HG02870 (cell line): ENCODE measurements at regions not wholly inside any gene's neighbourhood (a gene's known extent, or its start where the extent isn't known, plus 50 kb on each side); places are given as distances from the start of the nearest gene placed in this dataset.
"Not testable (repeated sequence)": the region's sequence is repeated elsewhere in the genome, so short reads cannot be mapped to it uniquely, and the experiment has no call there.

ENCODE experiments used
- ATAC-seq: cut with Tn5 transposase; IDR thresholded peaks from one replicate; pipeline ENCODE4 v1.9.1; 2021; ENCODE audit warnings: mild to moderate bottlenecking, moderate library complexity; ENCODE audit not compliant: unreplicated experiment

DNA sequence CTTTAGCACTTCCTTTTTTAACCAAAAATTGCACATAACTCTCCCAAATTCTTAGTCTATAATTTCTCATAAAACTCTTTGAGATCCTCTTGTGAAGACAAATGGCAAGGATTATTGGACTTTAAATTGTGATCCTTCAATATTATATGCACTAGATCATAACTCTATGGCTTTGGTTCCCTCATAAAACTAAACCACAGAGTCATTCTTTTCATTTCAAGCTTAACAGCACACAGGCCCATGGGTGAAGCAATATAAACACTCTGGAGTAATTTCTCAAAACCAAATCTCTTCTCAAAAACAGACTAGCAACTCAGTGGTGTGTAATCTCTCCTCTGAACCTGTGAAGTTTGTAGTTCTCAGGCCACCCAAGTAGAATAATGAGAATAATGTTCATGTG, 171.0 kb upstream of the NECTIN3 start:
- no peak for ATAC-seq

DNA sequence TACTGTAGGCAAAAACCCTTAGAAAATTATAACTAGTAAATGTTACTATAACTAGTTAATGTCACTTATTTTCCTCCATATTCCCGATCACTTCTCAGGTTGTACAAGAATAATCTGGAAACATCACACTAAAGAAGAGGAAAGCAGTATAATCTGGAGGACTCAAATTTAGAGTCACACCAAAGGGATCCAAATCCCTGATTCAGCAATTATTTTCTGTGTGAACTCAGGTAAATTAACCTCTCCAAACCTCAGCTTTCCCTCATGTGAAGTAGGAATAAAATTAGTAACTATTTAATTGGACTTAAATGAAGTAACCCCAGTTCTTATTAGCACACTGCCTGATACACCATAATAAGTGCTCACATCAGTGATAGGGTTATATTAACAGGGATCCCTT, 170.1 kb upstream of the NECTIN3 start:
- no peak for ATAC-seq

DNA sequence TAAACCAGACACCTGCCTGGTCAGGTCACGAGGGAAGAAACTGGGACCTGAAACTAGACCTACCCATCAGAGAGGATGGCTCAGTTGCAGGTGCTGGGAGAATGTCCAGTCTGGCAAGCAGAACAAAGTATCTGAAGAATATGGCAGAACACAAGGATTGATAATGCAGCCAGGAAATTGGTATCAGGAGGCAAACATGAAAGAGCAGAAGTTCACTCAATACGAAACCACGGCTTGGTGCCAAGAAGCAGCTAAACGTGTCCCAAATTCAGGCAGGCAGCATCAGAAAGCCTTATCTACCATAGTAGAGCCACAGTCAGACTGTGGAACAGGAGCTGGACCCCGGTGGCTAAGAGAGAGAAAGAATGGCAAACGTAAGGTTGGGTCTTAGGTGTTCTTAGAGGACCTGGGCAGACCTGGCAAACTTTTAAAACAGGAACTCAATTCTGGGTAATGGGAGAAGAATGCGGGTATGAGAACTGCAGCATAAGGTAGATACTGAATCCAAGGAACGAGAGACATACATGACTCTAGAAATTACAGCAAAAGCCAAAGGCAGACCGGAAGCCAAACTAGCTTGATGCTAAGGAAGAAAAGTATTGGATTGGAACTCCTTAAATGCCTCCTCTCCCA, 169.0 kb upstream of the NECTIN3 start:
- ATAC-seq, result no peak

DNA sequence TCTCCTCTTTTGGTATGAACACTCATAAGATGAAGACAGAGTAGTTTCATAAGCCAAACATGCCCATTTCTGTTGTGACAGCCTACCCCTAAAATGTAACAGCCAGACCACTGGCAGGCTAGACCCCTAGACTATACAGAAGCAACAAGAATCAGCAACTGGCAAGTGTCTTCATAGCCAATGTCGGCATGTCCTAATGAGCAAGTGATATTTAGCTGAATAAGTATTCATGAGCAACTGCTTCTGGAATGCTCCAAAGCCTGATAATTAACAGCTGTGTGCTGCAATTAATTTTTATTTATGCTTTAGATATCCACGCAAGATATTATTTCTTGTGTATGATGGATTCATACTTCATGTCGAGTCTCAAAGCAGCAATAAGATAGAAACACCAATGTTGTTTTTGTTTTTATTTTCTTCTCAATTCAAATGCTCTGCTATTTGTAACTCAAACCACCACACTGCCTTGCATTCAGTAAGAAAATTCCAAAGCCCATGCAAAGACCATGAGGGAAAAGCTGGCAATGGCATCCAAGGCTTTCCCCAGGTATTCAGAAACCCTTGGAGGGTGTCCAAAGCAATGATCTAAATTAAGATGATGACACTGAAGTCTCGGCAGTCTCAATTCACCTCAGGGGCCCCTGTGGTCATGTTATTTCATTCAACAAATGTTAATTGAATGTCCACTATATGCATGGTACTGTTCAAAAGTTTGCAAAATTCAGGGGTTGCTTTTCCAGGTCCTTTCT, 167.7 kb upstream of the NECTIN3 start:
- ATAC-seq, result no peak

DNA sequence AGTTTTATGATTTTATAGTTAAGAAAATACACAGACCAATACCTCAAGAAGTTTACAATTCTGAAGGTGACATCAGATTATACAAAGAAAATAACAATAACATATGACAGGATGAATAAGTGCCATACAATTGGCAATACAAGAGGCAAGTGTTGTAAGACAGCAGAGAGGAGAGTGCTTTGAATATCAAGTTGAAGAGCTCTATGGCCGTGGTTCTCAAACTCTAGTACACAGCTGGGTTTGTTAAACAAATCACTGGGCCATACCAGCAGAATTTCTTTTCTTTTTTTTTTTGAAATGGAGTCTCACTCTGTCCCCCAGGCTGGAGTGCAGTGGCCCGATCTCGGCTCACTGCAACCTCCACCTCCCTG, 167.1 kb upstream of the NECTIN3 start:
- no peak for ATAC-seq

DNA sequence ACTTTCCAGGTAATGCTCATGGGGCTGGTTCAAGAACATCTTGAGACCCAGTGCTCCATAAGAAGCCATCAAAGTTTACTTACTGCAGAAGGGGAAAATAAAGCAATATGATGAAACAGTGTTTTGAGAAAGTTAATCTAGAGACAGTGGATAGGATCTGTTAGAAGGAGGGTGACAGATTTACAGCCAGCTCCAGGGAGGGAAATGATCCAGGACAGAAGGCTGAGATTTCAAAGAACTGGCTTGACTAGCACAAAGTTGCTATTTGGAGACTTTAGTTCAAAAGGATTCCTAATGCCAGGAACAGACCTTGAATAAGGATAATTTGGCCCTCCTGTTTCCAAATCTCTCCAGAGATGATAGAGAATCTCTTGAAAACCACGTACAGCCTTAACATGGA, 166.5 kb upstream of the NECTIN3 start:
- no peak for ATAC-seq

DNA sequence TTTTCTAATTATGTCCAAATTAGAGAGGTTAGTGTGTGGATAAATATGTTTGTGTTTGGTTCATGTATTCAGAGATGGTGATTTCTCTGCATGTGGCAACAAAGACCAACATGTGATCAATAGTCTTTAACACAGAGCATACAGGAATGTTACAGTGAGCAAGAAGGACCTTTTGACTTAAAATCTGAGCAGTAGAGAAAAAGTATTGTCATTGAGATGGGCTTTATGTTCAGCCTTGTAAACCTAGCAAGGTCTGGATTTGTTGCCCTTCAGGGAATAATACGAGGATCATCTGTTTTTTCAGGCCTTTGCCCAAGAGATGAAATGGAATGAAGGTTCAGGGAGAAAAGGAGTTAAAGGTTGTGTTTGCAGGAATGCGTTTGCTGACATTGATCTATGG, 161.8 kb upstream of the NECTIN3 start:
- no peak for ATAC-seq

DNA sequence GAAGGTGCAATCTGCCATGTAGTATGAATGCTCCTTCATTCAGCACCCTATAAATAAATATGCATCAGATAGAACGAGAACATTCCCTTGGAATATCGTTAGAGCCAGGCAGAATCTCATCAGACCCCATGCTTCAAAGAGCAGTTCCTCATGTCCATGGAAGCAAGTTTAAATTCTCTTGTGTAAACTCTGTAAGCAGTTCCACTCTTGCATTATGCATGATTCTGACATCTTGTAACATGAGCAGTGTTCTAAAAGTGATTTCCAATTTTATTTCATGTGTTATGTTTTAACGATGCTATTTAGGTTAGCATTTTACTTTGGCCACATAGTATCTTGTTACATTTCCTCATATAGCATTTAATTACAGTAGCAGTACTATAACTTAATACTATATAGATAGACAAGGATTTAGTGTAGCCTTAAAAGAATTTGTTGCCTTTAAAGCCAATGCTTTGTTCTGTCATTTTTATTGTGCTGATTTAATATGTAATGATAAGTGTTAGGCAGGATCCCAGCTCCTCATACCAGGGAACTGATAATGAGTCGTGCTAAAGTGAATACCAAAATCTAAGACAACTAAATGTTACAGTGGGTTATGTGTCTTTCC, 161.2 kb upstream of the NECTIN3 start:
- ATAC-seq, result no peak

DNA sequence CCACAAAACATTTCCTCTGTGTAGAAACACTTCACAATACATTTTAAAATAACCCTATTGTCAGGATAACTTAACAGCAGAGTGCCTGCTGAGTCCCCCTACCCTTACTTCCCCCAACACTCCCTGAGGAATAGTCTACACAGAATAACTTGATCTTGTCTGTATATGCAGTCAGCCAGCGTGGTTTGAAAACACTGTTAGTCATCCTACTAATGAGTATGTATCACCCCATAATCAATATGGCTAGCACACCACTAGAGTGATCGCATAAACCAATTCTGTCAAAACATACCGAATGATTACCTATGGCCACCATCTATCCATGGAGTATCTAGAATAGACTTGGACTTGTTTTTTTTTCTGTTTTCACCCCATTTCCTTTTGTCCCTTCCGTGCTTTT, 152.7 kb upstream of the NECTIN3 start:
- ATAC-seq, result no peak

DNA sequence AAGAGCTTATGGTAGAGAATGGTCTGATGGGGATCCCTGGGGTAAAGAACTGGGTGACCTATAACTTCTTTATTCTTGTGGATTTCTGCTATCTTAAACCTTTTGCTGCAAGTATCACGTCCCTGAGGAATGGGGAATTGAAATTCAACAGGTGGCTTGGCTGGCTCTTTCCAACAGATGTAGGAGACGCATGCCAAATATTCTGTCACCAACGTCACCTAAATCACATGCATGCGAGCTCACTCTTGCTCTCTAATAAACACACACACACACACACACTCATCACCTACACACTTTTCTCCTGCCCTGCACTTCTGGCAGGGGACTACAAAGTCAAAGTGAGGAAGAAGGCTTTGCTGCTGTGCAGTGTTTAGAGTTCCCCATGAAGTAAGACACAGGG, 145.8 kb upstream of the NECTIN3 start:
- no peak for ATAC-seq

DNA sequence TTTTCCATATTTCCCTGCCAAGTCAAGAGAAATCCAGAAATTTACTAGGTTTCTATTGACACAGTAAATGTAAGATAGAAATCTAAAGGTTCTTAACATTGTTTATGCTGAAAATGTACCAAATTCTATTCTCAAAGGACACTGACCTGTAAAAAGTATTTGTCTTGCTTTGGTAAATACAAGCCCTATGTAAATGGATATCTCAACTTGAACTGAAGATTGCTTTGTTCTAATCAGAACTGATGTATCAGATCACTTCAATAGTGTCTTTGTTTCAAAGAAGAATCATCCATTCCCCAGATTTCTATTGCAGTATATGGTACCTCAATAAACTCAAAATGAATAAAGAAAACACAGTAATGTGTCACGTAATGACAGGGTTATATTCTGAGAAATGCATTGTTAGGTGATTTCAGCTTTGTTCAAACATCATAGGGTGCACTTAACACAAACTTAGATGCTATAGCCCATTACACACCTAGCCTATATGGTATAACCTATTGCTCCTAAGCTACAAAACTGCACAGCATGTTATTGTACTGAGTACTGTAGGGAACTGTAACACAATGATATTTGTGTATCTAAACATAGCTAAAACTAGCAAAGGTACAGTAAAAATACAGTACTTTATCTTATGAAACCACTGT, 143.5 kb upstream of the NECTIN3 start:
- ATAC-seq, result no peak

DNA sequence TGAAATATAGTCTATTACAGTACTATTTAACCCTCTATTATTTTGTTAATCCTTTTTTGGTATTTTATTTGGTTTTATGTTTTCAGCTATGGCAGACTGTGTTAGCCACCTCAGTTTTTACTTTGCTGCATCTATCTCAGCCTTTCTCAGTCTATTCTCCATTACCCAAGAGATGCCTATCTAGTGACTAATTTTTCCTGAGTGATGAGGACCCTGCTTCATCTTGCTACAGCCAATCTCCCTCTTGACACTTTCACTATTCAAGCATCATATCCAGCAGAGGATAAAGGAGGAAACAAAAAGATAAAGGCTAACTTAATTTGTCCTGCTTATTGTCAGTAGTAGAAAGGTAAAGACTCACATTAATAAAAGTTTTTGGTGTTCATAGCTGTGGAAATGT, 141.8 kb upstream of the NECTIN3 start:
- ATAC-seq, result no peak

DNA sequence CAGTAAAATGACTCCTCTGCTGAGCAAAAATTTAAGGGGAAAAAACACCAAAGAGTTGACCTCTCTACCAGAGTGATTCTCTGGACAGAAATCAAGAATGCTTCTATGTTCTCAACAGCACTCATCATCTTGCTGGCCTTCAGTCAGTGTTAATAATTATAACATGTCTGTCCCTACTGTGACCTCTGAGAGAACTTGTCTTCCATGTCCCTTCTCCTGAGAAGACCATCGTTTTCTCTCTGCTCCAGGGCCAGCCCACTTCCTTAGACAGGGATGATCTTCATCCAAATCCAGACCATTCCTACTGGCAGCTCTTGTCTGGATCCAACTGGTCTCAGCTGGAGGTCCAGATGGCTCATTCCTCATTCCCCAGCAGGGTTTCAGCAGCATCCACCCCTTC, 139.0 kb upstream of the NECTIN3 start:
- no peak for ATAC-seq

DNA sequence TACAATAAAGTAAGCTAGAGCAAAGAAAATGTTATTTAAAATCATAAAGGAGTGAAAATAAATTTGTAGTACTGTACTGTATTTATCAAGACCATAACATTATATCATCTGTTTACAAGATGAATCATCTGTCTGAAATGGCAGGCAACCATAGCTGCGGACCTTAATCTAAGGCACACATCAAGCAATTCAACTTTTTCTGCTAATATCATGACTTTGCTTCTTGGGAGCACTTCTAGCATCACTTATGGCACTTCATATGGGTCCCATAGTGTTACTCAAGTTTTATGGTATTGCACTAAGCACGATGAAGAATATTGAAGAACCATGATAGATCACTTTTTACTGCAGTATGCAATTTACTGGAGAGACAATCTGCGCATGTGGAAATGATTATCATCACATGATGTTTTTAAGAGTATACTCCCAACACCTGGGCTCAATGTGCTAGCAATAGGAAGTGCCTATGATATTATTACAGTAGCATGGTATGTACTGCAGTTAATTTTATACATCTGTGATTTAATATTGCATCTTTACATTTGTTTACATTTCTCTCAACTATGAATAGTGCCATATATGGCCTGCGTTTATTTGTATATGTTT, 137.7 kb upstream of the NECTIN3 start:
- no peak for ATAC-seq

DNA sequence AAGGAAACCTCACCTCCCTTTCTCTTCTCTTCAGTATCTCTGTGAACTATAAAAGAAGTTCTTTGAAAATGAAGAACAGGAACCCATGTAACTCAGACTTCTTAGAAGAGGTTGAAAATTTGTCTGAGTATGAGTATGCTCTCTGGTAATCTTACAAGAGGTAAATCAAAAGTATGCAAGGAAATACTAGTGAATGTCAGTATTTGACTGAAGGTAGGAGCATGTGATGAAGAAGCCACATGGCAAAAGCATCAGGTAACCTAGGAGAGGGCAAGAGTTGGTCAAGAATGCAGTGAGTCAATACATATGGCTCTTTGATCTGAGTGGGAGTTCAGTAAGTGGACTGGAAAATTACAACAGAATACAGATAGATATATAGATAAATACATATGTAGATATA, 133.0 kb upstream of the NECTIN3 start:
- ATAC-seq, result no peak

DNA sequence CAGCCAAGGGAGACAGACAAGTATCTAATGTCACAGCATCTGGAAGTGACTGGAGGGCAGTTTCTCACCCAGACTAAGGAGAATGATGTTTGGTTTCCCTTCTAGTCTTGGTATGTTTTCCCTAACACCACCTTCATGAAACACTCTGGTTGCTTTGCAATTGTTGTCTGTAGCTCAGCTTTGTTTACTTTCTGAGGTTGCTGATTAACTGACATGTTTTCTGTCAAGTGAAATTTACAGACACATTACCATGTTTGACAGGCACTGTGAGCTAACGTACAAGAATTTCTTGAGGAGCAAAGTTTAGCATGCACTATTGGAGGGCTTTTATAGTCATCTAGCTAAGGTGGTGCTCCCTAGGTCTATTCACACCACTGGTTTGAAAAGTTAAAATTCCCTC, 131.6 kb upstream of the NECTIN3 start:
- no peak for ATAC-seq

DNA sequence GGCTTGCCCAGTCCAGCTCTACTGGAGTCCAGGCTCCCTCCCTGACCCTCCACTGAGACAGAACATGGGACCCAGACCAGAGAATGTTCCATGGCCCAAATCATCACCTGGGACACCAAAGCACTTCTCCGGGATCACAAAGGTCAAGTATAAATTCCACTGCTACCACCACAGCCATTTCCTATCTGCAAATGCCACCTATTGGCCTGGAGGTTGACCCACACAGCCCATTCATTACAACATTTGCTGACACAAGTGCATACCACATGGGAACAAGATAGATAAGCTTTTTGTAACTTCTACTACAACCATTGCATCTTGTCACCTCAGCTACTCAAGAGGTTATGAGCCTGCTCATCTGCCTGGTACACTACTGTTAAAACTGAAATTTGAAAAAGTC, 126.8 kb upstream of the NECTIN3 start:
- ATAC-seq, result no peak

DNA sequence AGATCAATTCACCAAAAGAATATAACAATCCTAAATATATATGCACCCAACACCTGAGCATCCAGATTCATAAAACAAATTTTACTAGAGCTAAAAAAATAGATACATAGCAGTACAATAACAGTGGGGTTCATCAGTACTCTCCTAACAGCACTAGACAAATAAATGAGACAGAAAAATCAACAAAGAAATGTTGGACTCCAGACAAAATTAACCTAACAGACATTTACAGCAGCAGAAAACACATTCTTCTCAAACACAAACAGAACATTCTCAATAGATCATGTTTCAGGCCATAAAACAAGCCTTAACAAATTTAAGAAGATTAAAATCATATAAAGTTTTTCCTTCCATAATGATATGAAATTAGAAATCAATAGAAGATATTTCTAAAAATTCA, 124.8 kb upstream of the NECTIN3 start:
- ATAC-seq, result no peak

DNA sequence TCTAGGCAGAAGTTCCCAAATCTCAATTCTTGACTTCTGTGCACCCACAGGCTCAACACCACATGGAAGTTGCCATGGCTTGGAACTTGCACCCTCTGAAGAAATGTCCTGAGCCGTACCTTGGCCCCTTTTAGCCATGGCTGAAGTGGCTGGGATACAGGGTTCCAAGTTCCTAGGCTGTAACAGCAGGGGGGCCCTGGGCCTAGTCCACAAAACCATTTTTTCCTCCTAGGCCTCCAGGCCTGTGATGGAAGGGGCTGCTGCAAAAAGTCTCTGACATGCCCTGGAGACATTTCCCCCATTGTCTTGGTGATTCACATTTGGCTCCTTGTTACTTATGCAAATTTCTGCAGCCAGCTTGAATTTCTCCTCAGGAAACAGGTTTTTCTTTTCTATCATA, 122.4 kb upstream of the NECTIN3 start:
- ATAC-seq, result not testable (repeated sequence)

DNA sequence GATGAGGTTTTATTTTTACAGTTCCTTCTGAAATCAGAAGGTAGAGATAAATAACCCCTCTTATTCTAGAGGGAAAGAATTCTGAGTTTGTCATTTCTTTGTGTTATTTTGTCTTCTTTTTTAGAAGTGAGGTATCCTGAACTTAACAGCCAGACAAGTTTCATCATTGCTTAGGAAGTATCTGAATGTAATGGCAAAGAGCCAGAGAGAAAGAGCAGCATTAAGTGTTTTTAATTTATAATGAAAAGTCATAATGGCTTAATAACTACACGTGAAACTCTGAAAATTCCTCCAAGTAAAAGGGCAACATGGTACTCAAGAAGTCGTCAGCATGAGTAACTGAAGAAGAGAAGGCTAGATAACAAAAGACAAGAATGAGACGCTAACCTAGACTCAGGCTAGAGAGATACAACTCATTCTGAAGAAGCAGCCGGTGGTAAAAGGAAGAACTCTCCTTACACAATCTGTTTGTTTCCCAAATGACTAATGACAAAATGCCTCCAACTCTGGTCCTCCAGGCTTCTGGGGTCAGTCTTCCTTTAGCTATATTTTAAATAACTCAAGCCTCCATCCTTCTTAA, 116.2 kb upstream of the NECTIN3 start:
- ATAC-seq, result no peak

DNA sequence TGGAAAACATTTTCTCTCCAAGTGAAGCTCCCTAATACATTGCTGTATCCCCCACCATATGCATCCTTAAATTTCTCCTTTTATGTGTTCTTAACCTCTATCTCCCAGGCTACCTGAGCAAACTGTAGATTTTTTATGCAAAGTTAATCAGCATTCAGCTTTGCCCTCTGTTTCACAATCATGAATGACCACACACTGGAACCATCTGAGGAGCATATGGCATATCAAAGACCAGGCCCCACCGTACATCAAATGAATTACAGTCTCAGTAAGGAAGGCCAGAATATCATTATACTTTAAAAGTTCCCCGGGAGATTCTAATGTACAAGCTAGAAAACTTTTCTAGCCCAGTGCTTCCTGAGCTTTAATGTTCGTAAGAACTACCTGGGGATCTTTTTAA, 115.5 kb upstream of the NECTIN3 start:
- ATAC-seq, result no peak
